ENCODE measurements at regions not wholly inside any gene's neighbourhood (a gene's known extent, or its start where the extent isn't known, plus 50 kb on each side); places are given as distances from the start of the nearest gene placed in this dataset.

GRCh38 chr11:129324533-129325175, 51.0 kb upstream of the BARX2 start:
- no peak for TF ChIP-seq CTCF (IDR thresholded peaks at IDR 0.05; ENCODE audit: control insufficient read depth, insufficient read depth, low read depth, low read length, missing control alignments)
- DNase-seq (ENCODE audit: low read depth) = no peak

GRCh38 chr11:129323896-129324502, 51.6 kb upstream of the BARX2 start:
- TF ChIP-seq CTCF (IDR thresholded peaks at IDR 0.05; ENCODE audit: control insufficient read depth, insufficient read depth, low read depth, low read length, missing control alignments) = no peak
- no peak overlapping the region for H3K4me3 ChIP-seq (ENCODE audit: control insufficient read depth, low read depth, low read length)
- peak; percentile 10 for DNase-seq (ENCODE audit: low read depth)

More at GRCh38 chr11:129324533-129325175, 51.0 kb upstream of the BARX2 start:
- no peak overlapping the region for H3K4me3 ChIP-seq (ENCODE audit: control insufficient read depth, low read depth, low read length)

GRCh38 chr11:129322941-129323340, 52.7 kb upstream of the BARX2 start:
- H3K4me3 ChIP-seq (ENCODE audit: control insufficient read depth, low read depth, low read length) = no peak overlapping the region
- DNase-seq (ENCODE audit: low read depth) = no peak
- TF ChIP-seq CTCF (IDR thresholded peaks at IDR 0.05; ENCODE audit: control insufficient read depth, insufficient read depth, low read depth, low read length, missing control alignments) = no peak

DNA sequence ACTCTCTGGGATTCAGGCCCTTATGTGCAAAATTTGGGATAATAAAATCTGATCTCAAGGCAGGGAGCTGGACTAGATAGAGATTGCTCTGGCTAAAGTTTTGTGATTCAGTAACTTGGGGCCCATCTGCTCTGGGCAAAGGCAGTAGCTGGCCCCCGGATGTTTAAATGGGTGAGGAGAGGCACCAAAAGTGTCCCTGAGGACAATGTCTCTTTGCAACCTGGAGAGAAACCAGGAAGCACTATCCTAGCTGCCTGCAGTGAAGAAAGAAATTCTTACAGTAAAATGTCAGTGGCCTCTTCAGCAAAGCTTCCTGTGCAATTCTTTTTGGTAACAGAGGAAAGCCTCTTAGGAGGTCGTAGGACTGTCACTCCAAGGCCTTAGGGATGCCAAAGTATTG, 54.6 kb upstream of the BARX2 start:
- TF ChIP-seq CTCF (IDR thresholded peaks at IDR 0.05; ENCODE audit: control insufficient read depth, insufficient read depth, low read depth, low read length, missing control alignments) = no peak
- no peak overlapping the region for H3K4me3 ChIP-seq (ENCODE audit: control insufficient read depth, low read depth, low read length)
- no peak for DNase-seq (ENCODE audit: low read depth)

DNA sequence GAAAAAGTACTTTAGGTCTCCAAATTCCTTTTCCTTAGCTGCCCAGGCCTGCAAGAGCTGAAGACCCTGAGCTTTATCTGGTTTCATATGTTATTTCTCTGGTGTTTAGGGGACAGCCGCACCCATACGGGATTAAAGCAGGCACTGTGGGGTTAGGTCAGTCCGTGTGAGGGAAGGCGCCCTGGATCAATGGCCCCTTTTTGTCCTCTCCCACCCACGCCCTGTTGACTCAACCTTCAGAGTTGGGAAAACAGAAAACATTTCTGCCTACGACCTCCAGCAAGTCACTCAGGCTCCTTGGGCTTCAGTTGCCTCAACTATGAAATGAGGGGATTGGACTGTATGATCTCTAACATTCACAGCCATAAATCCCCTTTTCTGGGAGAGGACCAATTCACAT, 55.2 kb upstream of the BARX2 start:
- H3K4me3 ChIP-seq (ENCODE audit: control insufficient read depth, low read depth, low read length) = no peak overlapping the region
- DNase-seq (ENCODE audit: low read depth) = no peak
- TF ChIP-seq CTCF (IDR thresholded peaks at IDR 0.05; ENCODE audit: control insufficient read depth, insufficient read depth, low read depth, low read length, missing control alignments) = no peak

DNA sequence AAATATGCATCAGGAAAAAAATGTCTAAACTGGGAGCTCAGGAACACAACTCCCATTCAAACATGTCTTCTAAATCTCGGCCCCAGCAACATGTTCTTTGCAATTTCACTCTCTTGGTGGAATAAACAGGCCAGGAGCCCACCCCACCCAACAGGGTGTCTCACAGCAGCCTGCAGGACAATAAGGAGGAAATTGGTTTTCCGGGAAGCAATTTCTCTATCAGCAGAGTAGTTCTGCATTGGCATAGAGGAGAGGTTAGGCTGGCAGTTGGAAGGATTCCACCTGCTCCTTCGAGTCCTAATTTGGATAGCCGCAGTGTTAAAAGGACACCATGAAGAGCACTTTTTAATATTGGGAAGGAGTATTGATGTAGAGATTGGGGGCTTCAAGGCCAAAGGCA, 55.9 kb upstream of the BARX2 start:
- no peak for DNase-seq (ENCODE audit: low read depth)
- TF ChIP-seq CTCF (IDR thresholded peaks at IDR 0.05; ENCODE audit: control insufficient read depth, insufficient read depth, low read depth, low read length, missing control alignments) = no peak
- H3K4me3 ChIP-seq (ENCODE audit: control insufficient read depth, low read depth, low read length) = no peak overlapping the region

Data from AG09309 (cell line).